NCI-H1930 (cell line): ENCODE measurements at regions not wholly inside any gene's neighbourhood (a gene's known extent, or its start where the extent isn't known, plus 50 kb on each side); places are given as distances from the start of the nearest gene placed in this dataset.

Experiments used
- DNase-seq, 2 experiments: peaks; one replicate each; lab custom pipeline; 2025; lab: John Stamatoyannopoulos, UW

- no peak for DNase-seq
Observed at GRCh38 chr15:93645594-93645993, 556.6 kb upstream of the RGMA start.

- no peak for DNase-seq
Observed at GRCh38 chr15:93644595-93644994, 555.6 kb upstream of the RGMA start.

GRCh38 chr15:93640411-93640962, 551.5 kb upstream of the RGMA start:
- DNase-seq, result no peak

- DNase-seq, result no peak
Observed at GRCh38 chr15:93631958-93632618, 543.1 kb upstream of the RGMA start.

GRCh38 chr15:93619597-93619996, 530.6 kb upstream of the RGMA start:
- DNase-seq, result no peak

- DNase-seq, result no peak
Observed at GRCh38 chr15:93617443-93617842, 528.4 kb upstream of the RGMA start.

- DNase-seq, result no peak
Observed at GRCh38 chr15:93614386-93615104, 525.5 kb upstream of the RGMA start.

GRCh38 chr15:93613386-93613785, 524.4 kb upstream of the RGMA start:
- DNase-seq, result no peak

- DNase-seq, result no peak
Observed at GRCh38 chr15:93612953-93613352, 523.9 kb upstream of the RGMA start.

- DNase-seq, result no peak
Observed at GRCh38 chr15:93610944-93611343, 521.9 kb upstream of the RGMA start.

GRCh38 chr15:93608643-93609148, 519.7 kb upstream of the RGMA start:
- DNase-seq, result no peak

GRCh38 chr15:93603550-93603949, 514.5 kb upstream of the RGMA start:
- no peak for DNase-seq

GRCh38 chr15:93587059-93587521, 498.1 kb upstream of the RGMA start:
- DNase-seq, result no peak

GRCh38 chr15:93585012-93585411, 496.0 kb upstream of the RGMA start:
- DNase-seq, result no peak

GRCh38 chr15:93583968-93584367, 495.0 kb upstream of the RGMA start:
- DNase-seq, result no peak

GRCh38 chr15:93583552-93583951, 494.5 kb upstream of the RGMA start:
- DNase-seq, result no peak

GRCh38 chr15:93570527-93570926, 481.5 kb upstream of the RGMA start:
- no peak for DNase-seq

GRCh38 chr15:93566762-93567161, 477.8 kb upstream of the RGMA start:
- no peak for DNase-seq

- DNase-seq, result no peak
Observed at GRCh38 chr15:93565201-93565600, 476.2 kb upstream of the RGMA start.

- no peak for DNase-seq
Observed at GRCh38 chr15:93563218-93563617, 474.2 kb upstream of the RGMA start.

GRCh38 chr15:93562395-93563123, 473.5 kb upstream of the RGMA start:
- DNase-seq, result no peak

GRCh38 chr15:93557696-93558095, 468.7 kb upstream of the RGMA start:
- no peak for DNase-seq
